IPS-15b (cell line): ENCODE measurements at regions not wholly inside any gene's neighbourhood (a gene's known extent, or its start where the extent isn't known, plus 50 kb on each side); places are given as distances from the start of the nearest gene placed in this dataset.
"Not testable (repeated sequence)": the region's sequence is repeated elsewhere in the genome, so short reads cannot be mapped to it uniquely, and the experiment has no call there.

Source experiments
- H3K27me3 ChIP-seq: one replicate; pipeline ENCODE4 v1.6.1; 2013; ENCODE audit warnings: low read length; ENCODE audit not compliant: control insufficient read depth, insufficient read depth
- H3K36me3 ChIP-seq: one replicate; pipeline ENCODE4 v1.6.1; 2013; ENCODE audit warnings: low read length; ENCODE audit not compliant: control insufficient read depth, insufficient read depth
- H3K4me1 ChIP-seq: one replicate; pipeline ENCODE4 v1.6.1; 2013; ENCODE audit warnings: mild to moderate bottlenecking, low read length; ENCODE audit not compliant: control insufficient read depth, insufficient read depth
- H3K4me3 ChIP-seq: one replicate; pipeline ENCODE4 v1.5.1; 2013; ENCODE audit warnings: low read depth, low read length
- H3K9ac ChIP-seq: one replicate; pipeline ENCODE4 v1.6.1; 2013; ENCODE audit warnings: low read depth, mild to moderate bottlenecking, low read length
- H3K9me3 ChIP-seq: one replicate; pipeline ENCODE4 v1.6.1; 2013; ENCODE audit warnings: mild to moderate bottlenecking, low read length; ENCODE audit not compliant: control insufficient read depth, insufficient read depth

DNA sequence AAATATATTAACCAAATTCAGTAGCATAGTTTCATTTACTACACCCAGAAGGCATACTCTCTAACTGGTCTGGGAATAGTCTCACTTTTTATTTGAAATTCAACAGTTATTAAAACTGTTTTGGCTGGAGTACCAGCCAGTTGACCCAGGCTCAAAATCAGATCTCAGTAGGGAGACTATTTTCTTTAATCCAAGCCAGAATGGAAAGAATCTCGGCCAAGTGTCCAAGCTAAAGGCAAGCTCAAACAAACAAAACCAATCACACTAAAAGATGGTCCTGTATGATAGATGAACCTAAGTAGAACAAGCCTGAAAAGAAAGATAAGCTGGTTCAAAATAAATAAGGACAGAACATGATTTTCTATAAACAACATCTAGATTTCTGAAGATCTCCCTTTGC lies 259.6 kb upstream of the POM121L12 start:
- H3K9ac ChIP-seq, result no peak overlapping the region
- no peaks in the 10 kb centered on the region for H3K36me3 ChIP-seq
- H3K9me3 ChIP-seq, result no peaks in the 10 kb centered on the region
- no peak overlapping the region for H3K4me3 ChIP-seq
- H3K27me3 ChIP-seq, result no peaks in the 10 kb centered on the region
- H3K4me1 ChIP-seq, result no peaks in the 10 kb centered on the region

DNA sequence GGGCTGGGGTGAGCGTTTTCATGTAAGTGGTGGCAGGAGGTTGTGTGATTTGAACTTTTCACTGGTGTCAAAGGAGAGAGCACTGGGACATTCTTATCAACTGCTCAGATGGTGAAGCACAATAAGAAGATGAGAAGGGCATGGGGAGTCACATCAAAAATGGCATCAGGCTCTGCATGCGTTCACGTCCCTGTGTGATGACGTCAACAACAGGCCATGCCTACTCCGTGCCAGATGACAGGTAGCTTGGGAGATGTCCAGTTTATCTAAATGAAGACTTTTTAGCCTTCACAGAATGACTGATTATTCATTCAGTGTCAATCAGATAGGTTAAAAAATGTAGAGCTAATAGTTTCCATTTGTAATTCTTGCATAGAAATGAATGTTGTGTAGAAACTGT lies 264.3 kb upstream of the POM121L12 start:
- Histone ChIP-seq H3K9me3 (no peaks in the 10 kb centered on the region), H3K4me1 (no peaks in the 10 kb centered on the region), H3K27me3 (no peaks in the 10 kb centered on the region), H3K36me3 (no peaks in the 10 kb centered on the region), H3K9ac (no peak overlapping the region), H3K4me3 (no peak overlapping the region)

DNA sequence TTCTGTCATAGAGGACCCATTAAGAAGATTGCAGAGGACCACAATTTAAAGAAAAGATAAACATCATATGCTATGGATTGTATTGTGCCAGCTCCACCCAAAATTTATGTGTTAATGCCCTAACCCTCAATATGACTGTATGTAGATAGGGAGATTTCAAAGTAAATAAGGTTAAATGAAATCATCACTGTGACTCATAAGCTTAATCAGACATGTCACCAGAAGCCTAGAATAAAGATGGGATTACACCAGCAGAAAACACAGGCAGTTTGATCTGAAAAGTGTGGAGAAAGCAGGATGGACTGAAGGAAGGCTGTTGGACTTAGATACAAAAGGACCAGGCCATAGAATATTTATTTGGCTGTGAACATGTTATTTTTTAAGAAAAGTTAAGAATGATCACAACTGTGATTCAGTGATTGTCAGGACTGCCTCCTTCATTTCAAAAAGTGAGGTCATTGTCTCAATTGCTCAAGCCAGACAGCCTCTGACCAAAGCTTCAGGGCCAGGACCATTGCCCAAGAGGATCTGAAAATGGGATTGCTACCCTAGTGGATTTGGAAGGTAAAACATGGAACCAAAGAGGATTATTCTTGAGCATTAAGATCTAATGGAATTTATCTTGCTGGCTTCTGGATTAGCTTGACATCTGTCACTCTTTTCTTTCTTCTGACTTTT lies 270.8 kb upstream of the POM121L12 start:
- Histone ChIP-seq H3K36me3 (no peaks in the 10 kb centered on the region), H3K27me3 (no peaks in the 10 kb centered on the region), H3K9ac (no peak overlapping the region), H3K9me3 (no peaks in the 10 kb centered on the region), H3K4me3 (no peak overlapping the region), H3K4me1 (no peaks in the 10 kb centered on the region)

DNA sequence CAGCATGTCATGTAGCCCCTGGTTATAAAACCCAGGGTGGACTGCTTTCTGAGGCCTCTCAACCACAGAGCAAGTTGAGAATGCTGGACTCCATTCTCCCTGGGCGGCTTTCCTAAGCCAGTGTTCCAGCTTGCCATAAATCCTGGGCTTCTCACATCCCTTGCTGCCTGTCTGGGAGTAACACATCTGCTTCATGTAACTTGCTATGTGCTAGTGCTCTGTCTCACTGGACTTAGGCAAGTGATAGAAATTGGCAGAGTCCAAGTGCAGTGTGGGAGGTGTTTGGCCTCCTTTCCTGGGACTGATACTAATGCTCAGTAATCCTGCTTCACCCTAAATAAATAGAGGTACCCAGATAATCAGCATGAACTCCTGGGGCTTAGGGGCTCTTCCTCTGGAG lies 277.1 kb upstream of the POM121L12 start:
- no peaks in the 10 kb centered on the region for H3K36me3 ChIP-seq
- no peaks in the 10 kb centered on the region for H3K9me3 ChIP-seq
- no peak overlapping the region for H3K4me3 ChIP-seq
- H3K9ac ChIP-seq, result no peak overlapping the region
- H3K27me3 ChIP-seq, result no peaks in the 10 kb centered on the region
- no peaks in the 10 kb centered on the region for H3K4me1 ChIP-seq

DNA sequence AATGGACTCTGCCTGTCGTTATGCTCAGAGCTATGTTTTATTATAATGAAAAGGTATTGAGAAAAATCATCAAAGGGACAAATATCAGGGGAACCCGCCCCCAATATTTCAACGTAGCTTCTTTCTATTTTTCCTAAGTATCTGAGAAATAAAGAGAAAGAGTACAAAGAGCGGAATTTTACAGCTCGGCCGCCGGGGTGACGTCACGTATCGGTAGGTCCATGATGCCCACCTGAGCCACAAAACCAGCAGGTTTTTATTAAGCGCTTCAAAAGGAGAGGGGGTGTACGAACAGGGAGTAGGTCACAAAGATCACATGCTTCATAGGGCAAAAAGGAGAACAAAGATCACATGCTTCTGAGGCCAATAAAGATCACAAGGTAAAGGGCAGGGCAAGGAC lies 281.6 kb upstream of the POM121L12 start:
- Histone ChIP-seq H3K9ac (no peak overlapping the region), H3K9me3 (no peaks in the 10 kb centered on the region), H3K27me3 (no peaks in the 10 kb centered on the region), H3K36me3 (no peaks in the 10 kb centered on the region), H3K4me1 (no peaks in the 10 kb centered on the region), H3K4me3 (no peak overlapping the region)

DNA sequence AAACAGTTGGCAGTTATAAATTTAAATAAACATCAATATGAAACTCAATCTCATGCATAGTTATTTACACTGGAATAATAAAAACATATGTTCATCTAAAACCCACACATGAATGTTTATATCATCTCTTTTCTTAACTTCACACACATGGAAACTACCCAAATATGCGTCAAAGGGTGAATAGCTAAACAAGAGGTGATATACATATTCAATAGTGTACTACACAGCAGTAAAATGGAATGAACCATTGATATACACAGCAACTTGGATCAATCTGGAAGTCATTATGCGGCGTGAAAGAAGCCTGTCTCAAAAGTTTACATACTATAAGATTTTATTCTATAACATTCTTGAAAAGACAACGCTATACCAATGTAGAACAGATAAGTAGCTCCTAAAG lies 282.5 kb upstream of the POM121L12 start:
- Histone ChIP-seq H3K36me3 (no peaks in the 10 kb centered on the region), H3K4me1 (no peaks in the 10 kb centered on the region), H3K9me3 (no peaks in the 10 kb centered on the region), H3K27me3 (no peaks in the 10 kb centered on the region), H3K9ac (no peak overlapping the region), H3K4me3 (no peak overlapping the region)

DNA sequence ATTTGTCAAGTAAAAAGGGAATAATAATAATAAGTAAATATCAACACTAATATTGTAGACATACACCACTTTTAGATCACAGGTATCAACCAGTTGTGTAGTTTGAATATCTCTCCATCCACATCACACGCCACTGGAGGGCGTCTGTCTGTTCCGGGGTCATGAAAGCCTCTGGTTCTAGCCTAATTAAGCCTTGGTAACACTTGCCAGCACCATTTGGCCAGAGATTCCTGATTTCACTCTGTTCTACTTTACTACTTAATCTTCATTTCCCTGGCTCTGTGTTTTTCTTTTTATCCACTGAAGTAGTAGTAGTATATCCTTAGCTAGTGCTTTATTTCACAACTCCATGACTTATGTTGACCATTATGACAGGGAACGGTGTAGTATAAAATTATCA lies 285.6 kb upstream of the POM121L12 start:
- no peaks in the 10 kb centered on the region for H3K36me3 ChIP-seq
- no peaks in the 10 kb centered on the region for H3K27me3 ChIP-seq
- no peak overlapping the region for H3K9ac ChIP-seq
- H3K9me3 ChIP-seq, result no peaks in the 10 kb centered on the region
- no peaks in the 10 kb centered on the region for H3K4me1 ChIP-seq
- H3K4me3 ChIP-seq, result no peak overlapping the region

DNA sequence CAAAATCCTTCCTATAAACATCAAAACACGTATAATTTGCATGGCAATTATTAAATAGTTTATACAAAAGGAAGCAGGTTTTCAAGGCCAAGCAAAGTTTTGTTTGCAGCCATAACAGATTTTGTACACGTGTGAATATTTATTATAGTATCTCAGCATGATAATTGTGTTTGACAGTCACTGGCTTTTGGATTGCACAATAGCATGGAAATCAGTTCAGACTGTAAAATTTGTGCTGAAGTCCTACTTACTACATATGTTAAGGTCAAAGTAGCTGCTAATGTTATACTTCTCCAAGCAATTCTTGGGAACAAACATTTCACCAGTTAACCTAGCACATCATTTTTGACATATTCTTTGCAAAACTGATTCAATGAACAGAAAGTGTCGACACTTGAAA lies 287.6 kb upstream of the POM121L12 start:
- Histone ChIP-seq H3K9ac (no peak overlapping the region), H3K36me3 (no peaks in the 10 kb centered on the region), H3K4me1 (no peaks in the 10 kb centered on the region), H3K9me3 (no peaks in the 10 kb centered on the region), H3K4me3 (no peak overlapping the region), H3K27me3 (no peaks in the 10 kb centered on the region)

DNA sequence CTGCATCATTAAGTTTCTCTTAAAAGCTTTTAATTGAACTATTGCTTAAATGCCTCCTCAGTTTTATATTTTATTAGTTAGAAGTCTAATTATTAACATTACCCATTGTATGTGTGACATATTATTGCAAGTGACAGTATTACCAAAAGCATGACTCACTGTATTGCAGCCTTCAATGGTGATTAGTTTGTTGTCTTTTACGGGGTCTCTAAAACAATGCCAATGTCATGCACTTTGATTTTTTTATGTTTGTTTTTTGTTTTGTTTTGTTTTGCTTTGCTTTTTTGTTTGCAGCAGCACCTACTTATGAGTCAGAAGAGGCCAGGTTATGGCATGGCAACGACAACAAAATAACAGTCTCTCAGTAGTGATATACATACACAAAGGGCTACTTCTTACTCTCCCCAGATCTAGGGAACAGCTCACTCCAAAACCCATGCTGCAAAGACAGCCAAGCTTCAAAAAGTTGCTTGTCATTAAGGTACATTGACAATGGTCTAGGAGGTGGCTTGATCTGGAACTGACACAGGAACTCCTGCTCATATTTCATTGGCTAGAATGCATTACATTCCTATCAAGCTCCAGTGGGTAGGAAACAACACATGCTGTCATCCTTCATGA lies 293.7 kb upstream of the POM121L12 start:
- H3K9me3 ChIP-seq, result no peaks in the 10 kb centered on the region
- H3K36me3 ChIP-seq, result no peaks in the 10 kb centered on the region

DNA sequence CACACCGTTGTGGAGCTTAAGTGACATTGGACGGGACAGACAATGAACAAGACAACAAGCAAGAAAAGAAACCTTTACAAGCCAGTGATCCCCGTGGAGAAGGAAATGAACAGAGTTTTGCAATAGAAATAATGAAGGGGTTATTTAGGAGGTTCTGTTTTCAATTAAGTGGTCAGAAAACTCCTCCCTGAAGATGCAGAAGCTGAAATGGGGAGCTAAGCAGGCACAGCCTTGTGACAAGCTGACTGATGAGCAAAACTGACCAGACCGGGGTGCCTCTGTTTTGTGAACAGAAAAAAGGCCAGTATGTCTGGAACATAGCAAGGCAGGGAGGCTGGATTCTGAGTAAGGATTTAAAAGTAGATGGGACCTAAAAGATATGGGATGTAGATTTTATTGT lies 299.8 kb upstream of the POM121L12 start:
- H3K27me3 ChIP-seq, result no peaks in the 10 kb centered on the region
- H3K4me1 ChIP-seq, result no peaks in the 10 kb centered on the region
- H3K9ac ChIP-seq, result no peak overlapping the region
- H3K36me3 ChIP-seq, result no peaks in the 10 kb centered on the region
- H3K4me3 ChIP-seq, result no peak overlapping the region
- no peaks in the 10 kb centered on the region for H3K9me3 ChIP-seq

More for the DNA sequence above, 293.7 kb upstream of the POM121L12 start:
- Histone ChIP-seq H3K4me3 (no peak overlapping the region), H3K4me1 (no peaks in the 10 kb centered on the region), H3K9ac (no peak overlapping the region), H3K27me3 (no peaks in the 10 kb centered on the region)

DNA sequence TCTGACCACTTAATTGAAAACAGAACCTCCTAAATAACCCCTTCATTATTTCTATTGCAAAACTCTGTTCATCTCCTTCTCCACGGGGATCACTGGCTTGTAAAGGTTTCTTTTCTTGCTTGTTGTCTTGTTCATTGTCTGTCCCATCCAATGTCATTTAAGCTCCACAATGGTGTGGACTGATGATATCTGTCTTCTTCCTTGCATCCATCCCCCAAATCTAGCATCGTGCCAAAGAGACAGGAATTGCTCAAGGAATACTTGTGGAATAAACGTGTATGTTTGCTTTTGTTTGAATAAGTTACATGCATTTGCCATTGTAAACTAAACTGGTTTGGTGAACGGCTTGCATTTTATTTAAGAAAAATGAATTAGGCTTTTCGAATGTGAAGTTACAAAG lies 306.8 kb upstream of the POM121L12 start:
- not testable (repeated sequence) for H3K36me3 ChIP-seq, H3K9ac ChIP-seq, H3K27me3 ChIP-seq, H3K4me3 ChIP-seq, H3K4me1 ChIP-seq, H3K9me3 ChIP-seq

DNA sequence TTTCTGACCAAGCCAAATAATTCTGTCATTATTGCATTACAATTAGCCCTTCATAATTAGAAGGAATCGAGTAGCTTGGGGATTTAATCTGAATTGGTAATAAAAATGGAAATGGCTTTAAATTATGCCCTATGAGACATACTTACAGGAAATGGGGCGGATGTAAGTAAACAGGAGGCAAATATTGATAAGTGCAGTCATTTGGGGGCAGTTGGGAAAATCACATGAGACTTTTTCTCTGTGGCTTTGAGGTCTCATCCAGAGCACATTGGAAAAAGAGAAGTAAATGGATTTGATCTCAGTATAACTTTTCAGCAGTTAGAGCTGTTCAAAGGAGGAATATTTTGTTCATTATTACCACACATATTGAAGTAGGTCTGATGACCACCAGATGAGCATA lies 307.8 kb upstream of the POM121L12 start:
- Histone ChIP-seq H3K4me1 (no peaks in the 10 kb centered on the region), H3K9ac (no peak overlapping the region), H3K9me3 (no peaks in the 10 kb centered on the region), H3K36me3 (no peaks in the 10 kb centered on the region), H3K4me3 (no peak overlapping the region), H3K27me3 (no peaks in the 10 kb centered on the region)
